Liver (tissue), 8 donors: ENCODE measurements at regions not wholly inside any gene's neighbourhood (a gene's known extent, or its start where the extent isn't known, plus 50 kb on each side); places are given as distances from the start of the nearest gene placed in this dataset.

Source experiments
- DNase-seq: peaks from one replicate; pipeline ENCODE4 v3.0.0-alpha.2; 2017; ENCODE audit warnings: low spot score
- H3K27ac ChIP-seq, 2 donors: one replicate each; pipeline ENCODE4 v1.7.0; 2013; ENCODE audit warnings: inconsistent platforms in 2 of 2, low read length in 2 of 2, control low read depth in 1 of 2, low read depth in 1 of 2, mild to moderate bottlenecking in 1 of 2
- H3K27me3 ChIP-seq, 4 donors: one replicate each; pipeline versions ENCODE4 v1.6.1 to v1.7.0; 2013; ENCODE audit warnings: low read length in 3 of 4, inconsistent platforms in 1 of 4, mild to moderate bottlenecking in 1 of 4, moderate library complexity in 1 of 4; ENCODE audit not compliant: control insufficient read depth in 4 of 4, insufficient read depth in 4 of 4
- H3K36me3 ChIP-seq, 4 donors: one replicate each; pipeline versions ENCODE4 v1.6.1 to v1.7.0; 2013; ENCODE audit warnings: low read length in 3 of 4, mild to moderate bottlenecking in 3 of 4, low read depth in 1 of 4, moderate library complexity in 1 of 4; ENCODE audit not compliant: control insufficient read depth in 4 of 4, insufficient read depth in 3 of 4
- H3K4me1 ChIP-seq, 4 donors: one replicate each; pipeline versions ENCODE4 v1.6.1 to v1.7.0; 2013; ENCODE audit warnings: low read length in 3 of 4, mild to moderate bottlenecking in 3 of 4, moderate library complexity in 1 of 4; ENCODE audit not compliant: control insufficient read depth in 4 of 4, insufficient read depth in 4 of 4
- H3K4me3 ChIP-seq, 3 donors: one replicate each; pipeline versions ENCODE4 v1.6.1 to v1.7.0; 2013; ENCODE audit warnings: low read length in 3 of 3, control low read depth in 1 of 3, low read depth in 1 of 3, mild to moderate bottlenecking in 1 of 3
- H3K9ac ChIP-seq, 2 donors: one replicate each; pipeline ENCODE4 v1.7.0; 2013; ENCODE audit warnings: low read length in 2 of 2, mild to moderate bottlenecking in 2 of 2, moderate library complexity in 2 of 2, control low read depth in 1 of 2, low read depth in 1 of 2
- H3K9me3 ChIP-seq, 4 donors: one replicate each; pipeline versions ENCODE4 v1.6.1 to v1.7.0; 2013; ENCODE audit warnings: low read length in 3 of 4; ENCODE audit not compliant: control insufficient read depth in 4 of 4
- ATF3 ChIP-seq: IDR thresholded peaks from 2 replicates; pipeline ENCODE4 v1.6.1; 2016; ENCODE audit warnings: antibody characterized with exemption
- CTCF ChIP-seq: fragments of 150-350 bp; IDR thresholded peaks from 2 replicates; pipeline ENCODE4 v1.5.1; 2017; ENCODE audit warnings: improper control_type of control experiment, low read depth, low read length; ENCODE audit not compliant: missing input control
- EGR1 ChIP-seq, 2 donors: IDR thresholded peaks; 2 replicates each; pipeline ENCODE4 v1.6.1; 2016 to 2018; ENCODE audit warnings: antibody characterized with exemption in 2 of 2, low read depth in 2 of 2
- FOXA1 ChIP-seq: IDR thresholded peaks from 2 replicates; pipeline ENCODE4 v1.6.1; 2016; ENCODE audit warnings: antibody characterized with exemption
- FOXA2 ChIP-seq: IDR thresholded peaks from 2 replicates; pipeline ENCODE4 v1.6.1; 2016; ENCODE audit warnings: antibody characterized with exemption
- GABPA ChIP-seq, 2 donors: IDR thresholded peaks in 1 of 2; conservative IDR thresholded peaks in 1 of 2; 2 replicates each; pipeline ENCODE4 v1.6.1; 2016; ENCODE audit warnings: antibody characterized with exemption in 2 of 2, mild to moderate bottlenecking in 1 of 2, moderate library complexity in 1 of 2
- HNF4A ChIP-seq, 2 donors: conservative IDR thresholded peaks; 2 replicates each; pipeline ENCODE4 v1.6.1; 2016; ENCODE audit warnings: antibody characterized with exemption in 2 of 2, mild to moderate bottlenecking in 2 of 2
- HNF4G ChIP-seq: IDR thresholded peaks from 2 replicates; pipeline ENCODE4 v1.6.1; 2016; ENCODE audit warnings: antibody characterized with exemption
- JUND ChIP-seq, 2 donors: IDR thresholded peaks; 2 replicates each; pipeline ENCODE4 v1.6.1; 2016; ENCODE audit warnings: antibody characterized with exemption in 2 of 2
- MAX ChIP-seq: IDR thresholded peaks from 2 replicates; pipeline ENCODE4 v1.6.1; 2016; ENCODE audit warnings: antibody characterized with exemption
- NR2F2 ChIP-seq: IDR thresholded peaks from 2 replicates; pipeline ENCODE4 v1.6.1; 2016; ENCODE audit warnings: antibody characterized with exemption
- RAD21 ChIP-seq, 2 donors: IDR thresholded peaks; 2 replicates each; pipeline ENCODE4 v1.6.1; 2016; ENCODE audit warnings: antibody characterized with exemption in 2 of 2, mild to moderate bottlenecking in 2 of 2
- REST ChIP-seq: IDR thresholded peaks from 2 replicates; pipeline ENCODE4 v1.6.1; 2016; ENCODE audit warnings: antibody characterized with exemption, mild to moderate bottlenecking
- RXRA ChIP-seq, 2 donors: IDR thresholded peaks; 2 replicates each; pipeline ENCODE4 v1.6.1; 2017 to 2018; ENCODE audit warnings: antibody characterized with exemption in 2 of 2, mild to moderate bottlenecking in 1 of 2
- SP1 ChIP-seq: IDR thresholded peaks from 2 replicates; pipeline ENCODE4 v1.6.1; 2018; ENCODE audit warnings: antibody characterized with exemption, mild to moderate bottlenecking
- TAF1 ChIP-seq: conservative IDR thresholded peaks from 2 replicates; pipeline ENCODE4 v1.6.1; 2016; ENCODE audit warnings: antibody characterized with exemption, mild to moderate bottlenecking
- YY1 ChIP-seq: IDR thresholded peaks from 2 replicates; pipeline ENCODE4 v1.6.1; 2016; ENCODE audit warnings: antibody characterized with exemption, mild to moderate bottlenecking
- ZBTB33 ChIP-seq: IDR thresholded peaks from 2 replicates; pipeline ENCODE4 v1.6.1; 2016; ENCODE audit warnings: antibody characterized with exemption
- WGBS: extraction: QIAGEN DNeasy Blood & Tissue Kit; methylation state at CpG from one replicate; pipeline ENCODE4 v1.1.7; 2013; 5-methylcytosine and 5-hydroxymethylcytosine counted together
- donor health status: healthy.
- donor health status: healthy.
- donor health status: healthy.
- donor health status: healthy.
- donor health status: healthy.

- WGBS, result 75% methylated on average over 3 of the region's 3 CpGs
- Histone ChIP-seq H3K4me1 (no peaks in the 10 kb centered on the region), H3K9ac (no peak overlapping the region), H3K27ac (no peak overlapping the region), H3K9me3 (no peaks in the 10 kb centered on the region), H3K4me3 (no peak overlapping the region), H3K27me3 (peaks cover 0 to 3% (median under 1%) of the 10 kb centered on the region in 4 donors), H3K36me3 (no peaks in the 10 kb centered on the region)
- DNase-seq, result no peak
- no peak for TF ChIP-seq JUND (IDR thresholded peaks at IDR 0.05)
- no peak for TF ChIP-seq TAF1
- TF ChIP-seq FOXA2, result no peak
- no peak for TF ChIP-seq FOXA1
- no peak for TF ChIP-seq NR2F2
- no peak for TF ChIP-seq MAX
- no peak for TF ChIP-seq SP1
- TF ChIP-seq REST, result no peak
- no peak for TF ChIP-seq RXRA (IDR thresholded peaks at IDR 0.05)
These were observed 103.9 kb upstream of the TSPAN2 start for GRCh38 chr1:115193046-115193828.

- Histone ChIP-seq H3K27me3 (peaks cover 0 to 2% (median 0%) of the 10 kb centered on the region in 4 donors), H3K9me3 (no peaks in the 10 kb centered on the region), H3K4me1 (no peaks in the 10 kb centered on the region), H3K36me3 (no peaks in the 10 kb centered on the region), H3K4me3 (no peak overlapping the region), H3K27ac (no peak overlapping the region), H3K9ac (no peak overlapping the region)
- DNase-seq, result no peak
- 87% methylated on average over 7 of the region's 7 CpGs for WGBS
- TF ChIP-seq ZBTB33, result no peak
- TF ChIP-seq ATF3, result no peak
- TF ChIP-seq FOXA2, result no peak
- TF ChIP-seq RXRA (IDR thresholded peaks at IDR 0.05), result no peak
- TF ChIP-seq GABPA (IDR thresholded peaks at IDR 0.05 in 1 of 2, conservative IDR thresholded peaks at IDR 0.05 in 1 of 2), result no peak
- TF ChIP-seq RAD21 (IDR thresholded peaks at IDR 0.05), result no peak
- TF ChIP-seq HNF4A (conservative IDR thresholded peaks at IDR 0.05), result no peak
- TF ChIP-seq JUND (IDR thresholded peaks at IDR 0.05), result no peak
- no peak for TF ChIP-seq SP1
- no peak for TF ChIP-seq CTCF
- TF ChIP-seq REST, result no peak
- no peak for TF ChIP-seq MAX
- TF ChIP-seq NR2F2, result no peak
- TF ChIP-seq TAF1, result no peak
- TF ChIP-seq HNF4G, result no peak
- no peak for TF ChIP-seq EGR1 (IDR thresholded peaks at IDR 0.05; ENCODE audit: low read depth in 2 of 2)
- no peak for TF ChIP-seq YY1
These were observed 103.0 kb upstream of the TSPAN2 start for GRCh38 chr1:115192200-115192767.
